Astrocyte (in vitro differentiated cells and primary cell): ENCODE measurements at regions not wholly inside any gene's neighbourhood (a gene's known extent, or its start where the extent isn't known, plus 50 kb on each side); places are given as distances from the start of the nearest gene placed in this dataset.

Experiments used
- DNase-seq: peaks from one replicate; pipeline ENCODE4 v3.0.0-alpha.2; 2010; ENCODE audit warnings: low read depth
- FAIRE-seq: peaks from 2 replicates; lab custom pipeline; 2011; peaks lifted over from hg19 to GRCh38; lab: Jason Lieb, UNC
- H2AFZ ChIP-seq: 2 replicates; pipeline ENCODE4 v1.6.0; 2012; ENCODE audit warnings: low read depth, low read length, inconsistent platforms
- H3K27ac ChIP-seq: 2 replicates; pipeline ENCODE4 v1.5.1; 2011; ENCODE audit warnings: low read depth, low read length, inconsistent platforms
- H3K27me3 ChIP-seq: 2 replicates; pipeline ENCODE4 v1.6.0; 2011; ENCODE audit warnings: low read length, inconsistent platforms; ENCODE audit not compliant: insufficient read depth
- H3K36me3 ChIP-seq: 2 replicates; pipeline ENCODE4 v1.5.1; 2011; ENCODE audit warnings: low read length, inconsistent platforms; ENCODE audit not compliant: insufficient read depth
- H3K4me1 ChIP-seq: 2 replicates; pipeline ENCODE4 v1.5.1; 2011; ENCODE audit warnings: low read length, inconsistent platforms; ENCODE audit not compliant: insufficient read depth
- H3K4me2 ChIP-seq: 2 replicates; pipeline ENCODE4 v1.6.0; 2012; ENCODE audit warnings: low read length, inconsistent platforms
- H3K4me3 ChIP-seq: 2 replicates; pipeline ENCODE4 v1.5.1; 2011; ENCODE audit warnings: low read depth, mild to moderate bottlenecking, low read length, inconsistent platforms; ENCODE audit not compliant: insufficient read depth
- H3K79me2 ChIP-seq: 2 replicates; pipeline ENCODE4 v1.6.0; 2012; ENCODE audit warnings: mild to moderate bottlenecking, low read length, inconsistent platforms; ENCODE audit not compliant: insufficient read depth
- H3K9ac ChIP-seq: 2 replicates; pipeline ENCODE4 v1.6.0; 2012; ENCODE audit warnings: mild to moderate bottlenecking, low read length, inconsistent platforms
- H3K9me3 ChIP-seq: 2 replicates; pipeline ENCODE4 v1.5.1; 2012; ENCODE audit warnings: low read depth, mild to moderate bottlenecking, low read length, inconsistent platforms; ENCODE audit not compliant: insufficient read depth
- H4K20me1 ChIP-seq: 2 replicates; pipeline ENCODE4 v1.6.0; 2012; ENCODE audit warnings: low read length, inconsistent platforms; ENCODE audit not compliant: insufficient read depth
- H3K27ac Mint-ChIP-seq: one replicate; pipeline ENCODE4 v1.8.0; 2021; ENCODE audit warnings: mild to moderate bottlenecking, mixed read lengths; ENCODE audit not compliant: unreplicated experiment
- H3K27me3 Mint-ChIP-seq: one replicate; pipeline ENCODE4 v1.8.0; 2021; ENCODE audit warnings: low read depth, mixed read lengths; ENCODE audit not compliant: unreplicated experiment
- H3K36me3 Mint-ChIP-seq: one replicate; pipeline ENCODE4 v1.8.0; 2021; ENCODE audit warnings: low read depth, mixed read lengths; ENCODE audit not compliant: unreplicated experiment
- H3K4me1 Mint-ChIP-seq: one replicate; pipeline ENCODE4 v1.8.0; 2021; ENCODE audit warnings: low read depth, mixed read lengths; ENCODE audit not compliant: unreplicated experiment
- H3K4me3 Mint-ChIP-seq: one replicate; pipeline ENCODE4 v1.8.0; 2021; ENCODE audit warnings: mild to moderate bottlenecking, moderate library complexity, mixed read lengths; ENCODE audit not compliant: unreplicated experiment
- H3K9me3 Mint-ChIP-seq: one replicate; pipeline ENCODE4 v1.8.0; 2021; ENCODE audit warnings: mild to moderate bottlenecking, mixed read lengths; ENCODE audit not compliant: unreplicated experiment
- EZH2 ChIP-seq: IDR thresholded peaks from 2 replicates; pipeline ENCODE4 v1.6.1; 2012; ENCODE audit warnings: mild to moderate bottlenecking, low read length, inconsistent platforms; ENCODE audit not compliant: insufficient read depth
- TF ChIP-seq, protein P1 (sequence below): IDR thresholded peaks from 2 replicates; pipeline ENCODE4 v1.5.1; 2011; ENCODE audit warnings: low read depth, mild to moderate bottlenecking, inconsistent platforms, low read length, moderate library complexity; ENCODE audit not compliant: insufficient read depth

DNA sequence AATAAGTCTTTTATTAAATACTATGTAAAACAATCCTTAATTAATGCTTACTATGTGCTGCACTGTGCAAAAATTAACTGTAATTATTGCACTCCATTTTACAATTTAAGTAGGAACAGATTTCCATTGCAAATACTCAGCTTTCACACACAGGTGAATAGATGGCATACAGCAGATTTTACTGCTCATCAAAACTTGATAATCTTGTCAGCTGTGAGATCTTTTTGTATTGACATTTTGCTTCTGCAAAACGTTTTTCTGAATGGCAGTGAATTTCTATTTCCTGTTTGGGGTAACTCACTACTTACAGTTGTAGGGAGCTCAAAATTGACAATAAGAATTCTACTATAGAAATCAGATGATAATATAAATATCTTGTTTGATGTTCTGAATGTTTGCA, 220.0 kb upstream of the MAGI2 start:
- no peak for FAIRE-seq
- H3K36me3 Mint-ChIP-seq: no peaks in the 10 kb centered on the region
- Histone ChIP-seq H3K36me3 (no peaks in the 10 kb centered on the region), H4K20me1 (no peaks in the 10 kb centered on the region), H3K27ac (no peak overlapping the region), H3K4me1 (no peaks in the 10 kb centered on the region), H3K4me3 (no peak overlapping the region), H3K79me2 (no peaks in the 10 kb centered on the region), H3K9me3 (no peaks in the 10 kb centered on the region), H2AFZ (no peak overlapping the region), H3K4me2 (no peak overlapping the region), H3K27me3 (no peaks in the 10 kb centered on the region), H3K9ac (no peak overlapping the region)
- TF ChIP-seq, protein P1, sequence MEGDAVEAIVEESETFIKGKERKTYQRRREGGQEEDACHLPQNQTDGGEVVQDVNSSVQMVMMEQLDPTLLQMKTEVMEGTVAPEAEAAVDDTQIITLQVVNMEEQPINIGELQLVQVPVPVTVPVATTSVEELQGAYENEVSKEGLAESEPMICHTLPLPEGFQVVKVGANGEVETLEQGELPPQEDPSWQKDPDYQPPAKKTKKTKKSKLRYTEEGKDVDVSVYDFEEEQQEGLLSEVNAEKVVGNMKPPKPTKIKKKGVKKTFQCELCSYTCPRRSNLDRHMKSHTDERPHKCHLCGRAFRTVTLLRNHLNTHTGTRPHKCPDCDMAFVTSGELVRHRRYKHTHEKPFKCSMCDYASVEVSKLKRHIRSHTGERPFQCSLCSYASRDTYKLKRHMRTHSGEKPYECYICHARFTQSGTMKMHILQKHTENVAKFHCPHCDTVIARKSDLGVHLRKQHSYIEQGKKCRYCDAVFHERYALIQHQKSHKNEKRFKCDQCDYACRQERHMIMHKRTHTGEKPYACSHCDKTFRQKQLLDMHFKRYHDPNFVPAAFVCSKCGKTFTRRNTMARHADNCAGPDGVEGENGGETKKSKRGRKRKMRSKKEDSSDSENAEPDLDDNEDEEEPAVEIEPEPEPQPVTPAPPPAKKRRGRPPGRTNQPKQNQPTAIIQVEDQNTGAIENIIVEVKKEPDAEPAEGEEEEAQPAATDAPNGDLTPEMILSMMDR: no peak
- TF ChIP-seq EZH2: no peak
- H3K27ac Mint-ChIP-seq: no peak overlapping the region
- H3K4me3 Mint-ChIP-seq: no peak overlapping the region
- H3K27me3 Mint-ChIP-seq: no peaks in the 10 kb centered on the region
- H3K4me1 Mint-ChIP-seq: no peaks in the 10 kb centered on the region
- H3K9me3 Mint-ChIP-seq: no peaks in the 10 kb centered on the region
- no peak for DNase-seq

GRCh38 chr7:79668292-79668691, 214.8 kb upstream of the MAGI2 start:
- no peak overlapping the region for H3K4me3 ChIP-seq
- FAIRE-seq: no peak
- Mint-ChIP-seq H3K4me3 (no peak overlapping the region), H3K27me3 (no peaks in the 10 kb centered on the region), H3K9me3 (peaks cover 6% of the 10 kb centered on the region), H3K27ac (no peak overlapping the region), H3K36me3 (no peaks in the 10 kb centered on the region), H3K4me1 (no peaks in the 10 kb centered on the region)
- H3K36me3 ChIP-seq: no peaks in the 10 kb centered on the region
- no peak overlapping the region for H3K27ac ChIP-seq
- H3K9me3 ChIP-seq: no peaks in the 10 kb centered on the region
- no peak overlapping the region for H3K9ac ChIP-seq
- H2AFZ ChIP-seq: no peak overlapping the region
- H3K27me3 ChIP-seq: no peaks in the 10 kb centered on the region
- H3K4me2 ChIP-seq: no peak overlapping the region
- DNase-seq: no peak
- no peaks in the 10 kb centered on the region for H4K20me1 ChIP-seq
- no peaks in the 10 kb centered on the region for H3K4me1 ChIP-seq
- TF ChIP-seq, protein P1: no peak
- no peak for TF ChIP-seq EZH2
- no peaks in the 10 kb centered on the region for H3K79me2 ChIP-seq

- H3K79me2 ChIP-seq: no peaks in the 10 kb centered on the region
- no peaks in the 10 kb centered on the region for H3K9me3 ChIP-seq
- TF ChIP-seq, protein P1: no peak
- no peak for TF ChIP-seq EZH2
- no peak overlapping the region for H2AFZ ChIP-seq
- DNase-seq (no peak), FAIRE-seq (no peak)
- H3K9ac ChIP-seq: no peak overlapping the region
- H3K4me3 ChIP-seq: no peak overlapping the region
- H4K20me1 ChIP-seq: no peaks in the 10 kb centered on the region
- no peaks in the 10 kb centered on the region for H3K27me3 ChIP-seq
- no peaks in the 10 kb centered on the region for H3K4me1 ChIP-seq
- no peak overlapping the region for H3K4me2 ChIP-seq
- Mint-ChIP-seq H3K27ac (no peak overlapping the region), H3K4me1 (no peaks in the 10 kb centered on the region), H3K4me3 (no peak overlapping the region), H3K36me3 (no peaks in the 10 kb centered on the region), H3K9me3 (peaks cover 6% of the 10 kb centered on the region), H3K27me3 (no peaks in the 10 kb centered on the region)
- H3K36me3 ChIP-seq: no peaks in the 10 kb centered on the region
- no peak overlapping the region for H3K27ac ChIP-seq
These were observed 213.0 kb upstream of the MAGI2 start for GRCh38 chr7:79666472-79666871.
